ENCODE measurements at regions not wholly inside any gene's neighbourhood (a gene's known extent, or its start where the extent isn't known, plus 50 kb on each side); places are given as distances from the start of the nearest gene placed in this dataset.

DNA sequence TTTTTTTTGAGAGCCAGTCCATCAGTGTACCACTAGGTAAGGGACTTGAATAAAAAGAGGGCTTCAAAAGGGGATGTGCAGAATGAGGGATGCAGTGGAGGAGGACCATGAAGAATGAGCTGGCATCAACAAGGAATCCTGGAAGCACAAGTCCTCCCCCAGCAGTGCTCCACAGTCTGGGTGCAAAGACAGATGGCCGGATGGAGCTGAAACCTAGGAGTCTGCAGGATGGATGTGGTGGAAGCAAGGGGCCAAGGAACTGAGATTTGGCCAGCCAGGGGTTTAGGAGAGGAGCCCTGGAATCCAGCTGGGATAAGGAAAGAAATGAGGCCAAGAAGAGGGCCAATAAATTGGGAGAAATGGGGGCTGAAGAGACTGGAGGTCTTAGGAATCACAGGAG, 51.8 kb upstream of the RAB6C start:
- Histone ChIP-seq H4K20me1 (replicated peaks; ENCODE audit: control insufficient read depth, extremely low read depth, insufficient read depth, low read length) (no peaks in the 10 kb centered on the region), H3K4me1 (ENCODE audit: control insufficient read depth, extremely low read depth, insufficient read depth, low read length) (no peaks in the 10 kb centered on the region), H3K27me3 (ENCODE audit: control insufficient read depth in 2 of 2, insufficient read depth in 2 of 2, low read length in 2 of 2) (no peaks in the 10 kb centered on the region), H3K36me3 (ENCODE audit: control insufficient read depth in 2 of 2, extremely low read depth in 1 of 2, insufficient read depth in 2 of 2, low read length in 2 of 2) (no peaks in the 10 kb centered on the region), H3K4me2 (ENCODE audit: insufficient read depth, low read length) (no peak overlapping the region), H2AFZ (ENCODE audit: low read depth, low read length) (no peak overlapping the region), H3K9me3 (replicated peaks; ENCODE audit: control insufficient read depth, insufficient read depth, low read length) (no peaks in the 10 kb centered on the region), H3K9ac (replicated peaks; ENCODE audit: extremely low read depth, insufficient read depth, low read length) (no peak overlapping the region), H3K9me1 (replicated peaks; ENCODE audit: control insufficient read depth, extremely low read depth, insufficient read depth, low read length) (no peaks in the 10 kb centered on the region), H3K79me2 (ENCODE audit: control insufficient read depth, insufficient read depth, low read length) (no peaks in the 10 kb centered on the region), H3K27ac (ENCODE audit: insufficient read depth, low read depth, low read length) (no peak overlapping the region), H3K4me3 (replicated peaks in 1 of 3; ENCODE audit: insufficient read depth in 1 of 3, low read depth in 1 of 3, low read length in 3 of 3) (no peak overlapping the region)
- no TSS peak for BruUV-seq (replicated peaks)
- FAIRE-seq (no peak), DNase-seq (ENCODE audit: low read depth, low spot score) (no peak)
- TF ChIP-seq, protein P1, sequence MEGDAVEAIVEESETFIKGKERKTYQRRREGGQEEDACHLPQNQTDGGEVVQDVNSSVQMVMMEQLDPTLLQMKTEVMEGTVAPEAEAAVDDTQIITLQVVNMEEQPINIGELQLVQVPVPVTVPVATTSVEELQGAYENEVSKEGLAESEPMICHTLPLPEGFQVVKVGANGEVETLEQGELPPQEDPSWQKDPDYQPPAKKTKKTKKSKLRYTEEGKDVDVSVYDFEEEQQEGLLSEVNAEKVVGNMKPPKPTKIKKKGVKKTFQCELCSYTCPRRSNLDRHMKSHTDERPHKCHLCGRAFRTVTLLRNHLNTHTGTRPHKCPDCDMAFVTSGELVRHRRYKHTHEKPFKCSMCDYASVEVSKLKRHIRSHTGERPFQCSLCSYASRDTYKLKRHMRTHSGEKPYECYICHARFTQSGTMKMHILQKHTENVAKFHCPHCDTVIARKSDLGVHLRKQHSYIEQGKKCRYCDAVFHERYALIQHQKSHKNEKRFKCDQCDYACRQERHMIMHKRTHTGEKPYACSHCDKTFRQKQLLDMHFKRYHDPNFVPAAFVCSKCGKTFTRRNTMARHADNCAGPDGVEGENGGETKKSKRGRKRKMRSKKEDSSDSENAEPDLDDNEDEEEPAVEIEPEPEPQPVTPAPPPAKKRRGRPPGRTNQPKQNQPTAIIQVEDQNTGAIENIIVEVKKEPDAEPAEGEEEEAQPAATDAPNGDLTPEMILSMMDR (IDR thresholded peaks at IDR 0.05; ENCODE audit: extremely low read depth in 1 of 2, insufficient read depth in 1 of 2, low read depth in 1 of 2, low read length in 2 of 2), result no peak
- TF ChIP-seq, protein P2, sequence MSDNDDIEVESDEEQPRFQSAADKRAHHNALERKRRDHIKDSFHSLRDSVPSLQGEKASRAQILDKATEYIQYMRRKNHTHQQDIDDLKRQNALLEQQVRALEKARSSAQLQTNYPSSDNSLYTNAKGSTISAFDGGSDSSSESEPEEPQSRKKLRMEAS (IDR thresholded peaks at IDR 0.05; ENCODE audit: insufficient read depth, insufficient read length), result no peak
- TF ChIP-seq POLR2A (IDR thresholded peaks at IDR 0.05; ENCODE audit: low read depth, low read length) (no peak), GATA2 (IDR thresholded peaks at IDR 0.05; ENCODE audit: insufficient read depth, insufficient read length, low read depth, low read length) (no peak), JUN (IDR thresholded peaks at IDR 0.05; ENCODE audit: borderline replicate concordance, insufficient read depth, insufficient read length, low read depth) (no peak), POLR2AphosphoS5 (IDR thresholded peaks at IDR 0.05; ENCODE audit: insufficient read depth, low read depth, low read length) (no peak), MYC (IDR thresholded peaks at IDR 0.05; ENCODE audit: low read depth, low read length) (no peak), EZH2 (IDR thresholded peaks at IDR 0.05; ENCODE audit: borderline replicate concordance, low read depth, low read length, severe bottlenecking) (no peak), FOS (IDR thresholded peaks at IDR 0.05; ENCODE audit: borderline replicate concordance, insufficient read depth, low read length) (no peak)
- dilution Hi-C loops (cut with MboI; ENCODE audit: extremely low pct_ligation_motif_present, low sequenced_read_pairs), result no loop called here
- ChIA-PET POLR2A (no interaction called here), CTCF (no interaction called here)
- intact Hi-C loops (cut with micrococcal nuclease), result no loop called here
